ENCODE measurements at regions not wholly inside any gene's neighbourhood (a gene's known extent, or its start where the extent isn't known, plus 50 kb on each side); places are given as distances from the start of the nearest gene placed in this dataset.

GRCh38 chr5:13454050-13454449 is 490.4 kb downstream of the DNAH5 start:
- H3K9me3 ChIP-seq (ENCODE audit: control insufficient read depth, insufficient read depth, low read depth, low read length), result no peaks in the 10 kb centered on the region
- no peaks in the 10 kb centered on the region for H3K4me1 ChIP-seq (ENCODE audit: control insufficient read depth, insufficient read depth, low read length)
- H3K4me3 ChIP-seq (ENCODE audit: low read depth, low read length), result no peak overlapping the region
- ChIA-PET CTCF (no interaction called here), POLR2A (no interaction called here)
- TF ChIP-seq SETDB1 (IDR thresholded peaks at IDR 0.05; ENCODE audit: insufficient read length, low read length), result no peak
- no peaks in the 10 kb centered on the region for H3K36me3 ChIP-seq (ENCODE audit: control insufficient read depth in 2 of 2, insufficient read depth in 1 of 2, low read length in 2 of 2)
- H3K27ac ChIP-seq (ENCODE audit: extremely low read depth, low read depth, low read length), result no peak overlapping the region

GRCh38 chr5:13448843-13449242 is 495.6 kb downstream of the DNAH5 start:
- no peaks in the 10 kb centered on the region for H3K36me3 ChIP-seq (ENCODE audit: control insufficient read depth in 2 of 2, insufficient read depth in 1 of 2, low read length in 2 of 2)
- ChIA-PET CTCF (no interaction called here), POLR2A (no interaction called here)
- no peaks in the 10 kb centered on the region for H3K4me1 ChIP-seq (ENCODE audit: control insufficient read depth, insufficient read depth, low read length)
- H3K4me3 ChIP-seq (ENCODE audit: low read depth, low read length), result no peak overlapping the region
- H3K27ac ChIP-seq (ENCODE audit: extremely low read depth, low read depth, low read length), result no peak overlapping the region
- H3K9me3 ChIP-seq (ENCODE audit: control insufficient read depth, insufficient read depth, low read depth, low read length), result no peaks in the 10 kb centered on the region
- TF ChIP-seq TRIM28 (IDR thresholded peaks at IDR 0.05; ENCODE audit: borderline replicate concordance, low read length) (no peak), ZNF513 (tag by site-specific recombination; IDR thresholded peaks at IDR 0.05) (peak; percentile 65)

GRCh38 chr5:13439430-13439829 is 505.1 kb downstream of the DNAH5 start:
- H3K36me3 ChIP-seq (ENCODE audit: control insufficient read depth in 2 of 2, insufficient read depth in 1 of 2, low read length in 2 of 2), result no peaks in the 10 kb centered on the region
- ChIA-PET CTCF (interaction anchor here (1.1 kb wide), 1 partner anchor 161 kb away, joined by 3 read pairs; no protein-coding TSS in a partner anchor), POLR2A (no interaction called here)
- no peak overlapping the region for H3K4me3 ChIP-seq (ENCODE audit: low read depth, low read length)
- H3K27ac ChIP-seq (ENCODE audit: extremely low read depth, low read depth, low read length), result no peak overlapping the region
- no peaks in the 10 kb centered on the region for H3K9me3 ChIP-seq (ENCODE audit: control insufficient read depth, insufficient read depth, low read depth, low read length)
- H3K4me1 ChIP-seq (ENCODE audit: control insufficient read depth, insufficient read depth, low read length), result no peaks in the 10 kb centered on the region
- TF ChIP-seq GLI4 (tag by site-specific recombination; IDR thresholded peaks at IDR 0.05) (no peak), ZNF335 (tag by site-specific recombination; conservative IDR thresholded peaks at IDR 0.05) (no peak), ZNF23 (tag by site-specific recombination; IDR thresholded peaks at IDR 0.05; ENCODE audit: borderline replicate concordance) (no peak), ZNF223 (tag by site-specific recombination; IDR thresholded peaks at IDR 0.05) (no peak), GLIS2 (tag by site-specific recombination; IDR thresholded peaks at IDR 0.05) (no peak), KLF9 (tag by site-specific recombination; IDR thresholded peaks at IDR 0.05; ENCODE audit: low read depth) (no peak), OSR2 (tag by site-specific recombination; IDR thresholded peaks at IDR 0.05) (no peak), PRDM4 (tag by site-specific recombination; IDR thresholded peaks at IDR 0.05) (no peak), ZNF24 (tag by site-specific recombination; IDR thresholded peaks at IDR 0.05) (no peak), ZNF132 (tag by site-specific recombination; IDR thresholded peaks at IDR 0.05; ENCODE audit: borderline replicate concordance) (no peak), RBAK (tag by site-specific recombination; IDR thresholded peaks at IDR 0.05) (no peak), ZNF140 (tag by site-specific recombination; IDR thresholded peaks at IDR 0.05) (no peak), ZNF169 (tag by site-specific recombination; IDR thresholded peaks at IDR 0.05) (no peak), ZNF624 (tag by site-specific recombination; IDR thresholded peaks at IDR 0.05) (no peak), ZBTB10 (tag by site-specific recombination; IDR thresholded peaks at IDR 0.05) (no peak), ZNF645 (tag by site-specific recombination; IDR thresholded peaks at IDR 0.05) (no peak), PRDM10 (tag by site-specific recombination; IDR thresholded peaks at IDR 0.05) (no peak), ZNF174 (tag by site-specific recombination; IDR thresholded peaks at IDR 0.05) (no peak)
